Dendritic cell treated with granulocyte-macrophage colony-stimulating factor and Interleukin-4, amounts not matched to agents 40 ng/mL and 50 ng/mL, for 4 days (primary cell): ENCODE measurements at regions not wholly inside any gene's neighbourhood (a gene's known extent, or its start where the extent isn't known, plus 50 kb on each side); places are given as distances from the start of the nearest gene placed in this dataset.

Experiments
- H3K27ac Mint-ChIP-seq: one replicate; pipeline ENCODE4 v1.8.0; 2022; ENCODE audit warnings: mild to moderate bottlenecking, mixed read lengths
- H3K27me3 Mint-ChIP-seq: one replicate; pipeline ENCODE4 v1.8.0; 2022; ENCODE audit warnings: mild to moderate bottlenecking, mixed read lengths
- H3K36me3 Mint-ChIP-seq: one replicate; pipeline ENCODE4 v1.8.0; 2022; ENCODE audit warnings: low read depth, mixed read lengths
- H3K4me1 Mint-ChIP-seq: one replicate; pipeline ENCODE4 v1.8.0; 2022; ENCODE audit warnings: low read depth, mixed read lengths
- H3K4me3 Mint-ChIP-seq: one replicate; pipeline ENCODE4 v1.8.0; 2022; ENCODE audit warnings: mild to moderate bottlenecking, moderate library complexity, mixed read lengths
- H3K9me3 Mint-ChIP-seq: one replicate; pipeline ENCODE4 v1.8.0; 2022; ENCODE audit warnings: mixed read lengths
- intact Hi-C: fragments of 100-400 bp; cut with micrococcal nuclease; formaldehyde crosslinking; loops from one replicate; pipeline ENCODE4 v1.15.0; 2022

GRCh38 chr5:43941806-43942205, 338.8 kb downstream of the NNT start:
- Mint-ChIP-seq H3K36me3 (no peaks in the 10 kb centered on the region), H3K9me3 (peaks cover 62% of the 10 kb centered on the region), H3K27me3 (no peaks in the 10 kb centered on the region), H3K4me1 (no peaks in the 10 kb centered on the region), H3K27ac (no peak overlapping the region), H3K4me3 (no peak overlapping the region)
- intact Hi-C loops, result no loop called here

GRCh38 chr5:43940562-43940961, 337.6 kb downstream of the NNT start:
- H3K4me1 Mint-ChIP-seq, result no peaks in the 10 kb centered on the region
- H3K4me3 Mint-ChIP-seq, result no peak overlapping the region
- no peaks in the 10 kb centered on the region for H3K36me3 Mint-ChIP-seq
- intact Hi-C loops, result no loop called here
- peaks cover 62% of the 10 kb centered on the region for H3K9me3 Mint-ChIP-seq
- H3K27me3 Mint-ChIP-seq, result no peaks in the 10 kb centered on the region
- no peak overlapping the region for H3K27ac Mint-ChIP-seq

GRCh38 chr5:43926923-43927322, 323.9 kb downstream of the NNT start:
- Mint-ChIP-seq H3K36me3 (no peaks in the 10 kb centered on the region), H3K4me1 (no peaks in the 10 kb centered on the region), H3K27me3 (no peaks in the 10 kb centered on the region), H3K27ac (no peak overlapping the region), H3K9me3 (peaks cover 34% of the 10 kb centered on the region), H3K4me3 (no peak overlapping the region)
- intact Hi-C loops, result no loop called here

- H3K9me3 Mint-ChIP-seq, result peaks cover 29% of the 10 kb centered on the region
- no peaks in the 10 kb centered on the region for H3K36me3 Mint-ChIP-seq
- no peak overlapping the region for H3K4me3 Mint-ChIP-seq
- H3K4me1 Mint-ChIP-seq, result no peaks in the 10 kb centered on the region
- H3K27ac Mint-ChIP-seq, result no peak overlapping the region
- intact Hi-C loops, result no loop called here
- H3K27me3 Mint-ChIP-seq, result no peaks in the 10 kb centered on the region
These were observed 317.4 kb downstream of the NNT start for GRCh38 chr5:43920422-43920821.

GRCh38 chr5:43917925-43918324, 314.9 kb downstream of the NNT start:
- H3K9me3 Mint-ChIP-seq, result peaks cover 14% of the 10 kb centered on the region
- H3K36me3 Mint-ChIP-seq, result no peaks in the 10 kb centered on the region
- intact Hi-C loops, result no loop called here
- H3K27ac Mint-ChIP-seq, result no peak overlapping the region
- H3K27me3 Mint-ChIP-seq, result no peaks in the 10 kb centered on the region
- H3K4me1 Mint-ChIP-seq, result no peaks in the 10 kb centered on the region
- no peak overlapping the region for H3K4me3 Mint-ChIP-seq

GRCh38 chr5:43903129-43903528, 300.1 kb downstream of the NNT start:
- Mint-ChIP-seq H3K9me3 (no peaks in the 10 kb centered on the region), H3K4me1 (no peaks in the 10 kb centered on the region), H3K36me3 (no peaks in the 10 kb centered on the region), H3K27ac (no peak overlapping the region), H3K27me3 (no peaks in the 10 kb centered on the region), H3K4me3 (no peak overlapping the region)
- intact Hi-C loops, result no loop called here

GRCh38 chr5:43900974-43901373, 298.0 kb downstream of the NNT start:
- Mint-ChIP-seq H3K27ac (no peak overlapping the region), H3K4me1 (no peaks in the 10 kb centered on the region)

GRCh38 chr5:43895876-43896275, 292.9 kb downstream of the NNT start:
- Mint-ChIP-seq H3K9me3 (peaks cover 7% of the 10 kb centered on the region), H3K27ac (no peak overlapping the region), H3K4me3 (no peak overlapping the region), H3K4me1 (no peaks in the 10 kb centered on the region), H3K36me3 (no peaks in the 10 kb centered on the region), H3K27me3 (no peaks in the 10 kb centered on the region)
- intact Hi-C loops, result no loop called here

More at GRCh38 chr5:43900974-43901373, 298.0 kb downstream of the NNT start:
- H3K27me3 Mint-ChIP-seq, result no peaks in the 10 kb centered on the region
- intact Hi-C loops, result no loop called here
- no peaks in the 10 kb centered on the region for H3K36me3 Mint-ChIP-seq
- H3K4me3 Mint-ChIP-seq, result no peak overlapping the region
- H3K9me3 Mint-ChIP-seq, result peaks cover 7% of the 10 kb centered on the region

- H3K9me3 Mint-ChIP-seq, result peaks cover 7% of the 10 kb centered on the region
- intact Hi-C loops, result no loop called here
- no peaks in the 10 kb centered on the region for H3K27me3 Mint-ChIP-seq
- H3K4me3 Mint-ChIP-seq, result no peak overlapping the region
- H3K27ac Mint-ChIP-seq, result no peak overlapping the region
- H3K4me1 Mint-ChIP-seq, result no peaks in the 10 kb centered on the region
- no peaks in the 10 kb centered on the region for H3K36me3 Mint-ChIP-seq
These were observed 291.1 kb downstream of the NNT start for GRCh38 chr5:43893951-43894684.

- H3K4me3 Mint-ChIP-seq, result no peak overlapping the region
- H3K4me1 Mint-ChIP-seq, result no peaks in the 10 kb centered on the region
- no peak overlapping the region for H3K27ac Mint-ChIP-seq
- H3K27me3 Mint-ChIP-seq, result no peaks in the 10 kb centered on the region
- intact Hi-C loops, result no loop called here
- no peaks in the 10 kb centered on the region for H3K9me3 Mint-ChIP-seq
- H3K36me3 Mint-ChIP-seq, result no peaks in the 10 kb centered on the region
These were observed 288.1 kb downstream of the NNT start for GRCh38 chr5:43891112-43891511.

- no peaks in the 10 kb centered on the region for H3K27me3 Mint-ChIP-seq
- no peaks in the 10 kb centered on the region for H3K9me3 Mint-ChIP-seq
- H3K4me3 Mint-ChIP-seq, result no peak overlapping the region
- intact Hi-C loops, result no loop called here
- H3K27ac Mint-ChIP-seq, result no peak overlapping the region
- no peaks in the 10 kb centered on the region for H3K4me1 Mint-ChIP-seq
- no peaks in the 10 kb centered on the region for H3K36me3 Mint-ChIP-seq
These were observed 286.3 kb downstream of the NNT start for GRCh38 chr5:43889233-43889632.

- Mint-ChIP-seq H3K36me3 (no peaks in the 10 kb centered on the region), H3K4me1 (no peaks in the 10 kb centered on the region), H3K9me3 (no peaks in the 10 kb centered on the region), H3K27ac (no peak overlapping the region), H3K4me3 (no peak overlapping the region), H3K27me3 (no peaks in the 10 kb centered on the region)
- intact Hi-C loops, result no loop called here
These were observed 272.8 kb downstream of the NNT start for GRCh38 chr5:43875741-43876140.

GRCh38 chr5:43874772-43875171, 271.8 kb downstream of the NNT start:
- no peaks in the 10 kb centered on the region for H3K4me1 Mint-ChIP-seq
- H3K27me3 Mint-ChIP-seq, result no peaks in the 10 kb centered on the region
- intact Hi-C loops, result no loop called here
- no peaks in the 10 kb centered on the region for H3K36me3 Mint-ChIP-seq
- H3K4me3 Mint-ChIP-seq, result no peak overlapping the region
- no peak overlapping the region for H3K27ac Mint-ChIP-seq
- no peaks in the 10 kb centered on the region for H3K9me3 Mint-ChIP-seq

- intact Hi-C loops, result no loop called here
- Mint-ChIP-seq H3K27ac (no peak overlapping the region), H3K4me1 (no peaks in the 10 kb centered on the region), H3K4me3 (no peak overlapping the region), H3K27me3 (no peaks in the 10 kb centered on the region), H3K9me3 (no peaks in the 10 kb centered on the region), H3K36me3 (no peaks in the 10 kb centered on the region)
These were observed 270.8 kb downstream of the NNT start for GRCh38 chr5:43873791-43874190.

- Mint-ChIP-seq H3K4me1 (no peaks in the 10 kb centered on the region), H3K27ac (no peak overlapping the region), H3K9me3 (no peaks in the 10 kb centered on the region), H3K36me3 (no peaks in the 10 kb centered on the region), H3K27me3 (no peaks in the 10 kb centered on the region), H3K4me3 (no peak overlapping the region)
- intact Hi-C loops, result no loop called here
These were observed 256.3 kb downstream of the NNT start for GRCh38 chr5:43859309-43859708.
